Endothelial cell of umbilical vein (primary cell): ENCODE measurements at regions not wholly inside any gene's neighbourhood (a gene's known extent, or its start where the extent isn't known, plus 50 kb on each side); places are given as distances from the start of the nearest gene placed in this dataset.

ENCODE experiments used
- BruUV-seq: library from RNA; stranded (reverse); fragments of 400-500 nt; replicated peaks from 2 replicates; lab custom pipeline; 2021; lab: Mats Ljungman, UMichigan
- CTCF ChIA-PET: fragments of 300-600, 350-600 bp; sonication (Branson Sonifier 250); formaldehyde crosslinking; loops from one replicate; lab custom pipeline; 2021; ENCODE audit warnings: antibody characterized with exemption, inconsistent platforms; lab: Charles Lee
- POLR2A ChIA-PET: fragments of 300-600, 350-600 bp; sonication (Branson Sonifier 250); formaldehyde crosslinking; loops from one replicate; lab custom pipeline; 2021; ENCODE audit warnings: antibody characterized with exemption, inconsistent platforms; lab: Charles Lee
- DNase-seq: peaks from one replicate; pipeline ENCODE4 v3.0.0-alpha.2; 2011; ENCODE audit warnings: low read depth, low spot score
- FAIRE-seq: peaks from 2 replicates; lab custom pipeline; 2011; peaks lifted over from hg19 to GRCh38; lab: Jason Lieb, UNC
- H2AFZ ChIP-seq: 2 replicates; pipeline ENCODE4 v1.6.0; 2012; ENCODE audit warnings: low read depth, low read length, control low read depth, inconsistent platforms
- H3K27ac ChIP-seq: 2 replicates; pipeline ENCODE4 v1.5.1; 2011; ENCODE audit warnings: low read depth, mild to moderate bottlenecking, control low read depth, low read length, moderate library complexity; ENCODE audit not compliant: insufficient read depth
- H3K27me3 ChIP-seq, 2 experiments: 2 replicates each; pipeline versions ENCODE4 v1.6.0 to v1.6.1; 2011; ENCODE audit warnings: low read length in 2 of 2, mixed read lengths in 1 of 2; ENCODE audit not compliant: control insufficient read depth in 2 of 2, insufficient read depth in 2 of 2
- H3K36me3 ChIP-seq, 2 experiments: 2 replicates in 1 of 2; 3 replicates in 1 of 2; pipeline ENCODE4 v1.5.1; 2011; ENCODE audit warnings: low read length in 2 of 2, mild to moderate bottlenecking in 1 of 2, moderate library complexity in 1 of 2; ENCODE audit not compliant: control insufficient read depth in 2 of 2, insufficient read depth in 2 of 2; ENCODE audit errors: extremely low read depth in 1 of 2
- H3K4me1 ChIP-seq: 3 replicates; pipeline ENCODE4 v1.5.1; 2011; ENCODE audit warnings: mild to moderate bottlenecking, low read length; ENCODE audit not compliant: control insufficient read depth, insufficient read depth; ENCODE audit errors: extremely low read depth
- H3K4me2 ChIP-seq: 2 replicates; pipeline ENCODE4 v1.6.1; 2011; ENCODE audit warnings: low read length, control low read depth, mixed read lengths; ENCODE audit not compliant: insufficient read depth
- H3K4me3 ChIP-seq, 3 experiments: fragments of 200-600 bp in 1 of 3; sonication (generic), shearing (Covaris generic) in 1 of 3; replicated peaks in 1 of 3; 2 replicates each; pipeline ENCODE4 v1.5.1; 2011 to 2016; ENCODE audit warnings: control low read depth in 3 of 3, low read length in 3 of 3, mild to moderate bottlenecking in 2 of 3, inconsistent platforms in 1 of 3, low read depth in 1 of 3, moderate library complexity in 1 of 3; ENCODE audit not compliant: insufficient read depth in 1 of 3
- H3K79me2 ChIP-seq: 2 replicates; pipeline ENCODE4 v1.6.0; 2012; ENCODE audit warnings: low read length, inconsistent platforms; ENCODE audit not compliant: control insufficient read depth, insufficient read depth
- H3K9ac ChIP-seq: replicated peaks from 2 replicates; pipeline ENCODE3; 2011; ENCODE audit warnings: low read length, control low read depth; ENCODE audit not compliant: insufficient read depth; ENCODE audit errors: extremely low read depth
- H3K9me1 ChIP-seq: replicated peaks from 3 replicates; pipeline ENCODE4 v1.6.0; 2011; ENCODE audit warnings: mild to moderate bottlenecking, low read length; ENCODE audit not compliant: control insufficient read depth, insufficient read depth; ENCODE audit errors: extremely low read depth
- H3K9me3 ChIP-seq: replicated peaks from 2 replicates; pipeline ENCODE4 v1.5.1; 2012; ENCODE audit warnings: low read length, inconsistent platforms; ENCODE audit not compliant: control insufficient read depth, insufficient read depth
- H4K20me1 ChIP-seq: replicated peaks from 2 replicates; pipeline ENCODE3; 2011; ENCODE audit warnings: mild to moderate bottlenecking, low read length; ENCODE audit not compliant: control insufficient read depth, insufficient read depth; ENCODE audit errors: extremely low read depth
- CTCF ChIP-seq, 2 donors: IDR thresholded peaks; 1 replicate in 1 of 2; 2 replicates in 1 of 2; pipeline ENCODE4 v1.5.1; 2011; ENCODE audit warnings: low read length in 2 of 2, mild to moderate bottlenecking in 2 of 2, moderate library complexity in 2 of 2, control low read depth in 1 of 2, inconsistent platforms in 1 of 2, low read depth in 1 of 2; ENCODE audit not compliant: insufficient read depth in 1 of 2; ENCODE audit errors: extremely low read depth in 1 of 2
- EZH2 ChIP-seq: IDR thresholded peaks from 2 replicates; pipeline ENCODE4 v1.6.1; 2012; ENCODE audit warnings: borderline replicate concordance, low read depth, mild to moderate bottlenecking, moderate library complexity, low read length, inconsistent platforms; ENCODE audit not compliant: severe bottlenecking
- FOS ChIP-seq: IDR thresholded peaks from 2 replicates; pipeline ENCODE4 v1.6.1; 2011; ENCODE audit warnings: mild to moderate bottlenecking, low read length, moderate library complexity, borderline replicate concordance; ENCODE audit not compliant: insufficient read depth
- GATA2 ChIP-seq: IDR thresholded peaks from 2 replicates; pipeline ENCODE4 v1.7.0; 2011; ENCODE audit warnings: low read depth, mild to moderate bottlenecking, moderate library complexity, mixed read lengths, low read length; ENCODE audit not compliant: insufficient read length, insufficient read depth
- JUN ChIP-seq: IDR thresholded peaks from 2 replicates; pipeline ENCODE4 v1.6.1; 2011; ENCODE audit warnings: borderline replicate concordance, low read depth; ENCODE audit not compliant: insufficient read length, insufficient read depth
- MAX ChIP-seq: IDR thresholded peaks from 2 replicates; pipeline ENCODE4 v1.6.1; 2011; ENCODE audit not compliant: insufficient read depth, insufficient read length
- MYC ChIP-seq: IDR thresholded peaks from one replicate; pipeline ENCODE4 v1.6.1; 2011; ENCODE audit warnings: mild to moderate bottlenecking, low read depth, low read length
- POLR2A ChIP-seq: IDR thresholded peaks from 2 replicates; pipeline ENCODE4 v1.6.1; 2012; ENCODE audit warnings: low read depth, mild to moderate bottlenecking, control low read depth, low read length
- POLR2AphosphoS5 ChIP-seq: IDR thresholded peaks from 2 replicates; pipeline ENCODE4 v1.6.1; 2012; ENCODE audit warnings: low read depth, mild to moderate bottlenecking, control low read depth, low read length, moderate library complexity; ENCODE audit not compliant: insufficient read depth
- dilution Hi-C: fragments of 300-500 bp; cut with MboI; formaldehyde crosslinking; loops from one replicate; pipeline ENCODE4 v1.15.0; 2019; ENCODE audit warnings: low sequenced_read_pairs; ENCODE audit not compliant: extremely low pct_ligation_motif_present
- intact Hi-C: fragments of 100-400 bp; cut with micrococcal nuclease; formaldehyde crosslinking; loops from one replicate; pipeline ENCODE4 v1.10.0; 2022

- H3K9ac ChIP-seq: no peak overlapping the region
- H2AFZ ChIP-seq: no peak overlapping the region
- POLR2A ChIA-PET: no interaction called here
- no peak overlapping the region for H3K27ac ChIP-seq
- CTCF ChIA-PET: no interaction called here
- H3K36me3 ChIP-seq: no peaks in the 10 kb centered on the region
- H3K9me1 ChIP-seq: no peaks in the 10 kb centered on the region
- H3K4me3 ChIP-seq: no peak overlapping the region
- no peak for DNase-seq
- H4K20me1 ChIP-seq: no peaks in the 10 kb centered on the region
- no peaks in the 10 kb centered on the region for H3K27me3 ChIP-seq
- no peaks in the 10 kb centered on the region for H3K79me2 ChIP-seq
- intact Hi-C loops (no loop called here), dilution Hi-C loops (no loop called here)
- no TSS peak for BruUV-seq
- no peak overlapping the region for H3K4me2 ChIP-seq
- no peaks in the 10 kb centered on the region for H3K4me1 ChIP-seq
- TF ChIP-seq POLR2A (no peak), POLR2AphosphoS5 (no peak)
- no peaks in the 10 kb centered on the region for H3K9me3 ChIP-seq
- FAIRE-seq: no peak
These were observed 367.6 kb downstream of the THBS2 start for GRCh38 chr6:168885751-168886742.

GRCh38 chr6:168885196-168885595, 368.4 kb downstream of the THBS2 start:
- BruUV-seq: no TSS peak
- TF ChIP-seq MYC (no peak), CTCF (IDR thresholded peaks at IDR 0.05; ENCODE audit: extremely low read depth in 1 of 2, insufficient read depth in 1 of 2, low read depth in 1 of 2, low read length in 2 of 2) (no peak), MAX (no peak), POLR2A (no peak), GATA2 (no peak), FOS (no peak), EZH2 (no peak), JUN (no peak), POLR2AphosphoS5 (no peak)
- Histone ChIP-seq H3K4me1 (no peaks in the 10 kb centered on the region), H3K79me2 (no peaks in the 10 kb centered on the region), H3K36me3 (no peaks in the 10 kb centered on the region), H3K4me2 (no peak overlapping the region), H3K9ac (no peak overlapping the region), H3K9me1 (no peaks in the 10 kb centered on the region), H4K20me1 (no peaks in the 10 kb centered on the region), H3K9me3 (no peaks in the 10 kb centered on the region), H3K27ac (no peak overlapping the region), H3K4me3 (no peak overlapping the region), H2AFZ (no peak overlapping the region), H3K27me3 (no peaks in the 10 kb centered on the region)
- FAIRE-seq: no peak
- dilution Hi-C loops: no loop called here
- ChIA-PET CTCF (no interaction called here), POLR2A (no interaction called here)
- intact Hi-C loops: no loop called here
- DNase-seq: no peak
